Sigmoid colon (tissue), 4 donors: ENCODE measurements at regions not wholly inside any gene's neighbourhood (a gene's known extent, or its start where the extent isn't known, plus 50 kb on each side); places are given as distances from the start of the nearest gene placed in this dataset.

Experiments used
- EP300 ChIP-seq, 4 donors: sonication (generic); formaldehyde crosslinking; IDR thresholded peaks; one replicate each; pipeline ENCODE4 v1.6.1; 2017; ENCODE audit warnings: antibody characterized with exemption in 4 of 4
- POLR2A ChIP-seq, 2 donors: fragments of 450-650 bp; IDR thresholded peaks; one replicate each; pipeline ENCODE4 v1.6.1; 2016; ENCODE audit warnings: antibody characterized with exemption in 2 of 2, mild to moderate bottlenecking in 2 of 2, moderate library complexity in 2 of 2
- POLR2AphosphoS5 ChIP-seq, 4 donors: sonication (generic); formaldehyde crosslinking; IDR thresholded peaks; one replicate each; pipeline ENCODE4 v1.6.1; 2017; ENCODE audit warnings: antibody characterized with exemption in 4 of 4
- TF ChIP-seq, protein P1 (sequence below), 4 experiments: fragments of 450-650 bp in 3 of 4; fragments of 200-600 bp in 1 of 4; IDR thresholded peaks; one replicate each; pipeline ENCODE4 v1.5.1; 2016 to 2019; ENCODE audit warnings: antibody characterized with exemption in 4 of 4, mild to moderate bottlenecking in 3 of 4, moderate library complexity in 2 of 4

DNA sequence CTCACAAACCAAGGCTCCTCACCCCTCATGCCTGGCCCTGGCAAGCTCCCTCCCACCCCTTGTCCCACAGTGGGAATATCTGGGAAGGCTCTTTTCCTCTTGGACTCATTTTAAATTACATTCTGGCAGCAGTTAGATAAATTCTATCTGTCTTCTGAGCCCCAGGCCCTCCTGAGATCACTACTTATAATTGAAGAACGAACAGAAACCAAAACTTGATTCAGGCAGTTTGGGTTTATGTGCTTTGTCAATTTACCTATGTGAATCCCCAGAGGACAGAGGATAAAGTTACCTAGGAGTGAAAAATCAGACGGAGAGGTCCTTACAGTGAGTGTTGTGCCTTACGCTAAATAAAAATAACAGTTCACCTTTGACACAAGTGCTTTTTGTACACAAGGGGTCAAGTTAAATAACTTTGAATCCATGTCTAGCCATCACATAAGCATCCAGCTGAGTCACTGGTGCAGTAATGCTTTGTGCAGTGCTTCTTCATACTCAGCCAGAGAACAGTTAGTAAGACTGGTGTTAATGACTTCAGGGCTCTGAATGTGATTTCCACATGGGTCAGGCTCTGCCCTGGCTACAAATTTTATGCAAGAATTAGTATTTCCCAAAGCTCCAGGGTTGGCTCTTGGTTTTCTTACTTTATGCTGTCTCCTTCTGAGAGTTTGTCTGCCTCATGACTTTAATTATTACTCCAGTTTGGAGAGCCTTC, 329.3 kb downstream of the INSIG2 start:
- TF ChIP-seq, protein P1, sequence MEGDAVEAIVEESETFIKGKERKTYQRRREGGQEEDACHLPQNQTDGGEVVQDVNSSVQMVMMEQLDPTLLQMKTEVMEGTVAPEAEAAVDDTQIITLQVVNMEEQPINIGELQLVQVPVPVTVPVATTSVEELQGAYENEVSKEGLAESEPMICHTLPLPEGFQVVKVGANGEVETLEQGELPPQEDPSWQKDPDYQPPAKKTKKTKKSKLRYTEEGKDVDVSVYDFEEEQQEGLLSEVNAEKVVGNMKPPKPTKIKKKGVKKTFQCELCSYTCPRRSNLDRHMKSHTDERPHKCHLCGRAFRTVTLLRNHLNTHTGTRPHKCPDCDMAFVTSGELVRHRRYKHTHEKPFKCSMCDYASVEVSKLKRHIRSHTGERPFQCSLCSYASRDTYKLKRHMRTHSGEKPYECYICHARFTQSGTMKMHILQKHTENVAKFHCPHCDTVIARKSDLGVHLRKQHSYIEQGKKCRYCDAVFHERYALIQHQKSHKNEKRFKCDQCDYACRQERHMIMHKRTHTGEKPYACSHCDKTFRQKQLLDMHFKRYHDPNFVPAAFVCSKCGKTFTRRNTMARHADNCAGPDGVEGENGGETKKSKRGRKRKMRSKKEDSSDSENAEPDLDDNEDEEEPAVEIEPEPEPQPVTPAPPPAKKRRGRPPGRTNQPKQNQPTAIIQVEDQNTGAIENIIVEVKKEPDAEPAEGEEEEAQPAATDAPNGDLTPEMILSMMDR (IDR thresholded peaks at IDR 0.05) = no peak
- TF ChIP-seq POLR2A (IDR thresholded peaks at IDR 0.05) = no peak
- no peak for TF ChIP-seq POLR2AphosphoS5 (IDR thresholded peaks at IDR 0.05)
- TF ChIP-seq EP300 (IDR thresholded peaks at IDR 0.05) = no peak
